ENCODE measurements at regions not wholly inside any gene's neighbourhood (a gene's known extent, or its start where the extent isn't known, plus 50 kb on each side); places are given as distances from the start of the nearest gene placed in this dataset.

DNA sequence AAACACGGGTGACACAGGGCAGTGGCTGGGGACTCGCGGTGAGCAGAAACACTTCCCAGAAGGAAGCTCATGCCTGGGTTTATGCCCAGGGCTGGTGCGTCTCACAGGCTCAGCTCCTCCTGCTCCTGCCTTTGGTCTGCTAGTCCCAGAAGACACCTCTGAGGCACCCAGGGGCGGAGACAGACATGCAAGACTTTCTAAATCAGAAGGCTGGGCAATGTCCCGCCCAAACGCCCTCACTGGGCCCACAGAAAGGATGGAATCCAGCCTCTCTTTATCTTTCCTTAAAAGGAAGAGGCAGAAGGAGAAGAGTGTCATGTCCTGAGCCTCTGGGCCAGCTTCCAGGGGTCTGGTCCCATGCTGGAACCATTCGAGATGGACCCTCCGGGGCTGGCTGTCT, 197.7 kb upstream of the RPL38 start:
- TF ChIP-seq, protein P1, sequence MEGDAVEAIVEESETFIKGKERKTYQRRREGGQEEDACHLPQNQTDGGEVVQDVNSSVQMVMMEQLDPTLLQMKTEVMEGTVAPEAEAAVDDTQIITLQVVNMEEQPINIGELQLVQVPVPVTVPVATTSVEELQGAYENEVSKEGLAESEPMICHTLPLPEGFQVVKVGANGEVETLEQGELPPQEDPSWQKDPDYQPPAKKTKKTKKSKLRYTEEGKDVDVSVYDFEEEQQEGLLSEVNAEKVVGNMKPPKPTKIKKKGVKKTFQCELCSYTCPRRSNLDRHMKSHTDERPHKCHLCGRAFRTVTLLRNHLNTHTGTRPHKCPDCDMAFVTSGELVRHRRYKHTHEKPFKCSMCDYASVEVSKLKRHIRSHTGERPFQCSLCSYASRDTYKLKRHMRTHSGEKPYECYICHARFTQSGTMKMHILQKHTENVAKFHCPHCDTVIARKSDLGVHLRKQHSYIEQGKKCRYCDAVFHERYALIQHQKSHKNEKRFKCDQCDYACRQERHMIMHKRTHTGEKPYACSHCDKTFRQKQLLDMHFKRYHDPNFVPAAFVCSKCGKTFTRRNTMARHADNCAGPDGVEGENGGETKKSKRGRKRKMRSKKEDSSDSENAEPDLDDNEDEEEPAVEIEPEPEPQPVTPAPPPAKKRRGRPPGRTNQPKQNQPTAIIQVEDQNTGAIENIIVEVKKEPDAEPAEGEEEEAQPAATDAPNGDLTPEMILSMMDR (IDR thresholded peaks at IDR 0.05; ENCODE audit: low read length): no peak
- no peak for TF ChIP-seq EZH2 (IDR thresholded peaks at IDR 0.05; ENCODE audit: borderline replicate concordance, low read length)

Data from OCI-LY1 (cell line).